H1 (cell line): ENCODE measurements at regions not wholly inside any gene's neighbourhood (a gene's known extent, or its start where the extent isn't known, plus 50 kb on each side); places are given as distances from the start of the nearest gene placed in this dataset.

Experiments used
- ATF2 ChIP-seq: IDR thresholded peaks from 2 replicates; pipeline ENCODE4 v1.6.1; 2012; ENCODE audit warnings: low read length, inconsistent platforms
- CHD2 ChIP-seq: IDR thresholded peaks from 2 replicates; pipeline ENCODE4 v1.6.1; 2012; ENCODE audit warnings: low read length, improper control_type of control experiment
- CREB1 ChIP-seq: IDR thresholded peaks from 2 replicates; pipeline ENCODE4 v1.6.1; 2012; ENCODE audit warnings: inconsistent platforms
- CTCF ChIP-seq, 3 experiments: IDR thresholded peaks; 1 replicate in 2 of 3; 2 replicates in 1 of 3; pipeline versions ENCODE4 v1.5.1 to v1.6.1; 2011; ENCODE audit warnings: low read length in 3 of 3, mild to moderate bottlenecking in 3 of 3, inconsistent platforms in 2 of 3, low read depth in 1 of 3, moderate library complexity in 1 of 3; ENCODE audit not compliant: insufficient read depth in 1 of 3; ENCODE audit errors: control extremely low read depth in 1 of 3
- EZH2 ChIP-seq: fragments of 200-600 bp; sonication (generic); IDR thresholded peaks from 2 replicates; pipeline ENCODE4 v1.7.1; 2012; ENCODE audit warnings: low read depth, mild to moderate bottlenecking, moderate library complexity, low read length, inconsistent platforms; ENCODE audit not compliant: severe bottlenecking
- GABPA ChIP-seq: IDR thresholded peaks from 2 replicates; pipeline ENCODE4 v1.6.1; 2011; ENCODE audit warnings: mild to moderate bottlenecking, low read length, moderate library complexity, borderline replicate concordance; ENCODE audit not compliant: insufficient read depth
- KDM5A ChIP-seq: fragments of 200-600 bp; IDR thresholded peaks from 2 replicates; pipeline ENCODE4 v1.7.1; 2012; ENCODE audit warnings: mild to moderate bottlenecking, low read length, inconsistent platforms, mixed read lengths
- POLR2A ChIP-seq, 2 experiments: IDR thresholded peaks; 1 replicate in 1 of 2; 2 replicates in 1 of 2; pipeline ENCODE4 v1.6.1; 2011; ENCODE audit warnings: low read depth in 2 of 2, low read length in 2 of 2, mild to moderate bottlenecking in 2 of 2; ENCODE audit errors: control extremely low read depth in 1 of 2
- SUZ12 ChIP-seq: fragments of 200-600 bp; sonication (generic); IDR thresholded peaks from 2 replicates; pipeline ENCODE4 v1.6.1; 2012; ENCODE audit warnings: mild to moderate bottlenecking, inconsistent platforms, low read length, moderate library complexity, mixed read lengths

GRCh38 chr4:128527351-128527750, 239.7 kb upstream of the PGRMC2 start:
- TF ChIP-seq CTCF (IDR thresholded peaks at IDR 0.05; ENCODE audit: control extremely low read depth in 1 of 3, insufficient read depth in 1 of 3, low read depth in 1 of 3, low read length in 3 of 3) (no peak), CHD2 (no peak), GABPA (no peak), EZH2 (no peak), SUZ12 (no peak), KDM5A (no peak), CREB1 (no peak), ATF2 (no peak), POLR2A (IDR thresholded peaks at IDR 0.05; ENCODE audit: control extremely low read depth in 1 of 2, low read depth in 2 of 2, low read length in 2 of 2) (no peak)
